SK-N-MC (cell line): ENCODE measurements at regions not wholly inside any gene's neighbourhood (a gene's known extent, or its start where the extent isn't known, plus 50 kb on each side); places are given as distances from the start of the nearest gene placed in this dataset.

Experiments
- EZH2 ChIP-seq: fragments of 200-600 bp; sonication (generic); IDR thresholded peaks from one replicate; pipeline ENCODE4 v1.6.1; 2017; ENCODE audit warnings: antibody characterized with exemption
- FOXP2 ChIP-seq: optimal IDR thresholded peaks from 2 replicates; pipeline ENCODE3; 2011; ENCODE audit warnings: mild to moderate bottlenecking, moderate library complexity; ENCODE audit not compliant: insufficient read depth; ENCODE audit errors: extremely low read length, control extremely low read depth
- POLR2AphosphoS5 ChIP-seq: IDR thresholded peaks from 2 replicates; pipeline ENCODE4 v1.6.1; 2012; ENCODE audit warnings: mild to moderate bottlenecking, low read depth, low read length, borderline replicate concordance

DNA sequence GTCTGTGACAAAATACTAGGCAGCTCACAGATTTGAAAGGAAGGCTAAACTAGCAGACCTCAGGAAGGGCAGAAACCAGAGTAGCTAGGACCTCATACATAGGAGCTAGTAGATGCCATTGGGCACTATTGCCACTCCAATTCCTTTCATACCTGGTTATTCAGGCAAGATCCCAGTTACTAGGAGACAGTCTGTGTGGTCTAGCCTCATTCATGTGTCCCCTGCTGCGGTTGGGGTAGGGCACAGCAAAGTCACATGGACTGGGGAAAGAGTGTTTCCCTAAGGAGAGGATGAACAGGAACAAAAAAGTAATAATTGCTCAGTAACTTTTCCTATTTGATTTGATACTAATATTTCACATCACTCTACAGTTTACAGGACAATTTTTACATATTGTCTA, 204.6 kb upstream of the HEY2 start:
- no peak for TF ChIP-seq POLR2AphosphoS5
- TF ChIP-seq EZH2 = no peak
- TF ChIP-seq FOXP2 = no peak
